Activated naive CD8-positive, alpha-beta T cell (primary cell): ENCODE measurements at regions not wholly inside any gene's neighbourhood (a gene's known extent, or its start where the extent isn't known, plus 50 kb on each side); places are given as distances from the start of the nearest gene placed in this dataset.
"Not testable (repeated sequence)": the region's sequence is repeated elsewhere in the genome, so short reads cannot be mapped to it uniquely, and the experiment has no call there.

Source experiments
- H3K27ac Mint-ChIP-seq: one replicate; pipeline ENCODE4 v1.8.0; 2021; ENCODE audit warnings: mixed read lengths
- H3K27me3 Mint-ChIP-seq: one replicate; pipeline ENCODE4 v1.8.0; 2021; ENCODE audit warnings: mixed read lengths
- H3K36me3 Mint-ChIP-seq: one replicate; pipeline ENCODE4 v1.8.0; 2021; ENCODE audit warnings: mixed read lengths
- H3K4me1 Mint-ChIP-seq: one replicate; pipeline ENCODE4 v1.8.0; 2021; ENCODE audit warnings: low read depth, mixed read lengths
- H3K4me3 Mint-ChIP-seq: one replicate; pipeline ENCODE4 v1.8.0; 2021; ENCODE audit warnings: mild to moderate bottlenecking, mixed read lengths
- H3K9me3 Mint-ChIP-seq: one replicate; pipeline ENCODE4 v1.8.0; 2021; ENCODE audit warnings: low read depth, mixed read lengths

GRCh38 chr2:39851651-39852110 is 72.6 kb upstream of the THUMPD2 start:
- no peak overlapping the region for H3K27ac Mint-ChIP-seq

GRCh38 chr2:39851251-39851650 is 72.2 kb upstream of the THUMPD2 start:
- no peaks in the 10 kb centered on the region for H3K36me3 Mint-ChIP-seq

More at GRCh38 chr2:39851651-39852110, 72.6 kb upstream of the THUMPD2 start:
- Mint-ChIP-seq H3K9me3 (no peaks in the 10 kb centered on the region), H3K27me3 (peaks cover 8% of the 10 kb centered on the region), H3K4me3 (no peak overlapping the region), H3K36me3 (no peaks in the 10 kb centered on the region), H3K4me1 (peaks cover 4% of the 10 kb centered on the region)

GRCh38 chr2:39849982-39850526 is 71.0 kb upstream of the THUMPD2 start:
- no peak overlapping the region for H3K4me3 Mint-ChIP-seq
- no peaks in the 10 kb centered on the region for H3K9me3 Mint-ChIP-seq

More at GRCh38 chr2:39851251-39851650, 72.2 kb upstream of the THUMPD2 start:
- peaks cover 8% of the 10 kb centered on the region for H3K27me3 Mint-ChIP-seq
- H3K27ac Mint-ChIP-seq: no peak overlapping the region
- H3K9me3 Mint-ChIP-seq: no peaks in the 10 kb centered on the region
- no peak overlapping the region for H3K4me3 Mint-ChIP-seq
- peaks cover 4% of the 10 kb centered on the region for H3K4me1 Mint-ChIP-seq

GRCh38 chr2:39849064-39849463 is 70.0 kb upstream of the THUMPD2 start:
- Mint-ChIP-seq H3K36me3 (no peaks in the 10 kb centered on the region), H3K4me3 (no peak overlapping the region), H3K4me1 (peaks cover 4% of the 10 kb centered on the region), H3K9me3 (no peaks in the 10 kb centered on the region), H3K27ac (no peak overlapping the region), H3K27me3 (peaks cover 7% of the 10 kb centered on the region)

More at GRCh38 chr2:39849982-39850526, 71.0 kb upstream of the THUMPD2 start:
- Mint-ChIP-seq H3K36me3 (no peaks in the 10 kb centered on the region), H3K4me1 (peaks cover 4% of the 10 kb centered on the region), H3K27me3 (peaks cover 8% of the 10 kb centered on the region), H3K27ac (no peak overlapping the region)

- Mint-ChIP-seq H3K36me3 (no peaks in the 10 kb centered on the region), H3K27ac (no peak overlapping the region), H3K4me1 (no peaks in the 10 kb centered on the region), H3K9me3 (no peaks in the 10 kb centered on the region), H3K27me3 (peaks cover 6% of the 10 kb centered on the region), H3K4me3 (no peak overlapping the region)
Measured at GRCh38 chr2:39845460-39846146, 66.5 kb upstream of the THUMPD2 start.

GRCh38 chr2:39839261-39839848 is 60.3 kb upstream of the THUMPD2 start:
- H3K27me3 Mint-ChIP-seq: peaks cover 1% of the 10 kb centered on the region
- H3K36me3 Mint-ChIP-seq: peaks cover 2% of the 10 kb centered on the region
- no peaks in the 10 kb centered on the region for H3K4me1 Mint-ChIP-seq
- H3K9me3 Mint-ChIP-seq: peaks cover 10% of the 10 kb centered on the region
- H3K27ac Mint-ChIP-seq: no peak overlapping the region
- H3K4me3 Mint-ChIP-seq: no peak overlapping the region

GRCh38 chr2:39838589-39838988 is 59.5 kb upstream of the THUMPD2 start:
- peaks cover 10% of the 10 kb centered on the region for H3K9me3 Mint-ChIP-seq
- H3K4me1 Mint-ChIP-seq: no peaks in the 10 kb centered on the region
- H3K27ac Mint-ChIP-seq: no peak overlapping the region
- peaks cover 1% of the 10 kb centered on the region for H3K27me3 Mint-ChIP-seq
- H3K4me3 Mint-ChIP-seq: no peak overlapping the region
- peaks cover 2% of the 10 kb centered on the region for H3K36me3 Mint-ChIP-seq

- no peak overlapping the region for H3K4me3 Mint-ChIP-seq
- H3K9me3 Mint-ChIP-seq: peaks cover 10% of the 10 kb centered on the region
- peaks cover 2% of the 10 kb centered on the region for H3K36me3 Mint-ChIP-seq
- no peak overlapping the region for H3K27ac Mint-ChIP-seq
- no peaks in the 10 kb centered on the region for H3K4me1 Mint-ChIP-seq
- H3K27me3 Mint-ChIP-seq: peaks cover 1% of the 10 kb centered on the region
Measured at GRCh38 chr2:39837856-39838453, 58.9 kb upstream of the THUMPD2 start.

- H3K36me3 Mint-ChIP-seq: peaks cover 2% of the 10 kb centered on the region
- H3K4me1 Mint-ChIP-seq: no peaks in the 10 kb centered on the region
- H3K27ac Mint-ChIP-seq: no peak overlapping the region
- H3K4me3 Mint-ChIP-seq: no peak overlapping the region
- peaks cover 10% of the 10 kb centered on the region for H3K9me3 Mint-ChIP-seq
- peaks cover 1% of the 10 kb centered on the region for H3K27me3 Mint-ChIP-seq
Measured at GRCh38 chr2:39836638-39837037, 57.6 kb upstream of the THUMPD2 start.

- no peak overlapping the region for H3K27ac Mint-ChIP-seq
- no peak overlapping the region for H3K4me3 Mint-ChIP-seq
- no peaks in the 10 kb centered on the region for H3K4me1 Mint-ChIP-seq
- peaks cover 2% of the 10 kb centered on the region for H3K36me3 Mint-ChIP-seq
- peaks cover 1% of the 10 kb centered on the region for H3K27me3 Mint-ChIP-seq
- peaks cover 10% of the 10 kb centered on the region for H3K9me3 Mint-ChIP-seq
Measured at GRCh38 chr2:39834426-39834825, 55.4 kb upstream of the THUMPD2 start.

- not testable (repeated sequence) for H3K4me3 Mint-ChIP-seq, H3K9me3 Mint-ChIP-seq, H3K36me3 Mint-ChIP-seq, H3K27ac Mint-ChIP-seq, H3K4me1 Mint-ChIP-seq, H3K27me3 Mint-ChIP-seq
Measured at GRCh38 chr2:39830610-39831009, 51.6 kb upstream of the THUMPD2 start.
